Caco-2 (cell line): ENCODE measurements at regions not wholly inside any gene's neighbourhood (a gene's known extent, or its start where the extent isn't known, plus 50 kb on each side); places are given as distances from the start of the nearest gene placed in this dataset.

Experiments used
- BruUV-seq: library from RNA; stranded (reverse); fragments of 400-500 nt; replicated peaks from 2 replicates; lab custom pipeline; 2021; lab: Mats Ljungman, UMichigan
- CTCF ChIA-PET: fragments of 300-600 bp; sonication (Branson Sonifier 250); formaldehyde crosslinking; loops from one replicate; lab custom pipeline; 2022; ENCODE audit warnings: antibody characterized with exemption; lab: Charles Lee
- POLR2A ChIA-PET: fragments of 300-600 bp; sonication (Branson Sonifier 250); formaldehyde crosslinking; loops from one replicate; lab custom pipeline; 2022; ENCODE audit warnings: antibody characterized with exemption; lab: Charles Lee
- DNase-seq, 2 experiments: peaks; one replicate each; pipeline versions ENCODE4 v3.0.0 to v3.0.0-alpha.2; 2020 to 2022
- H3K27me3 ChIP-seq: replicated peaks from 2 replicates; pipeline ENCODE4 v1.6.0; 2011; ENCODE audit warnings: low read length; ENCODE audit not compliant: control insufficient read depth, insufficient read depth
- H3K36me3 ChIP-seq: 2 replicates; pipeline ENCODE4 v1.5.1; 2011; ENCODE audit warnings: low read length; ENCODE audit not compliant: control insufficient read depth, insufficient read depth
- H3K4me1 ChIP-seq: fragments of 250-450 bp; sonication (Bioruptor Pico); 2 replicates; pipeline ENCODE4 v1.5.1; 2020; ENCODE audit warnings: mild to moderate bottlenecking
- H3K4me3 ChIP-seq: 2 replicates; pipeline ENCODE4 v1.5.1; 2011; ENCODE audit warnings: low read depth, mild to moderate bottlenecking, control low read depth, low read length
- H3K9me3 ChIP-seq: fragments of 250-450 bp; sonication (Bioruptor Pico); 2 replicates; pipeline ENCODE4 v1.5.1; 2020; ENCODE audit warnings: mild to moderate bottlenecking, moderate library complexity
- H3K27ac Mint-ChIP-seq: one replicate; pipeline ENCODE4 v1.8.0; 2022; ENCODE audit warnings: mixed read lengths; ENCODE audit not compliant: unreplicated experiment
- H3K27me3 Mint-ChIP-seq: one replicate; pipeline ENCODE4 v1.8.0; 2022; ENCODE audit warnings: mixed read lengths; ENCODE audit not compliant: insufficient read depth, unreplicated experiment
- H3K36me3 Mint-ChIP-seq: one replicate; pipeline ENCODE4 v1.8.0; 2022; ENCODE audit warnings: mild to moderate bottlenecking, mixed read lengths; ENCODE audit not compliant: insufficient read depth, unreplicated experiment
- H3K4me1 Mint-ChIP-seq: one replicate; pipeline ENCODE4 v1.8.0; 2022; ENCODE audit warnings: low read depth, mixed read lengths; ENCODE audit not compliant: unreplicated experiment
- H3K4me3 Mint-ChIP-seq: one replicate; pipeline ENCODE4 v1.8.0; 2022; ENCODE audit warnings: mild to moderate bottlenecking, moderate library complexity, mixed read lengths; ENCODE audit not compliant: unreplicated experiment
- H3K9me3 Mint-ChIP-seq: one replicate; pipeline ENCODE4 v1.8.0; 2022; ENCODE audit warnings: mixed read lengths; ENCODE audit not compliant: unreplicated experiment
- CTCF ChIP-seq, 2 experiments: fragments of 200-600 bp in 1 of 2; IDR thresholded peaks; 1 replicate in 1 of 2; 2 replicates in 1 of 2; pipeline versions ENCODE4 v1.5.1 to v1.8.0; 2011 to 2022; ENCODE audit warnings: antibody characterized with exemption in 1 of 2, control low read depth in 1 of 2, inconsistent platforms in 1 of 2, low read depth in 1 of 2, low read length in 1 of 2, mild to moderate bottlenecking in 1 of 2, moderate library complexity in 1 of 2; ENCODE audit not compliant: insufficient read depth in 1 of 2, severe bottlenecking in 1 of 2, unreplicated experiment in 1 of 2
- intact Hi-C: fragments of 100-400 bp; cut with micrococcal nuclease; formaldehyde crosslinking; loops from one replicate; pipeline ENCODE4 v1.10.0; 2022; ENCODE audit not compliant: unreplicated experiment

GRCh38 chrX:129116676-129117470, 406.4 kb downstream of the SMARCA1 start:
- no TSS peak for BruUV-seq
- no peak for DNase-seq
- intact Hi-C loops: loop anchor here (5.0 to 10.0 kb wide), 3 partner anchors 102 to 1012 kb away; no protein-coding TSS in a partner anchor
- Histone ChIP-seq H3K36me3 (no peaks in the 10 kb centered on the region), H3K4me1 (no peaks in the 10 kb centered on the region), H3K27me3 (no peaks in the 10 kb centered on the region), H3K4me3 (no peak overlapping the region), H3K9me3 (no peaks in the 10 kb centered on the region)
- H3K27ac Mint-ChIP-seq: no peak overlapping the region
- POLR2A ChIA-PET: no interaction called here
- H3K27me3 Mint-ChIP-seq: no peaks in the 10 kb centered on the region
- H3K4me3 Mint-ChIP-seq: no peak overlapping the region
- CTCF ChIA-PET: interaction anchor here (0.6 kb wide), 1 partner anchor 474 kb away, joined by 10 read pairs; no protein-coding TSS in a partner anchor
- H3K9me3 Mint-ChIP-seq: no peaks in the 10 kb centered on the region
- H3K4me1 Mint-ChIP-seq: no peaks in the 10 kb centered on the region
- TF ChIP-seq CTCF (IDR thresholded peaks at IDR 0.05; ENCODE audit: insufficient read depth in 1 of 2, low read depth in 1 of 2, low read length in 1 of 2, severe bottlenecking in 1 of 2, unreplicated experiment in 1 of 2): peak in 1 of 2 experiments; percentile 3
- H3K36me3 Mint-ChIP-seq: no peaks in the 10 kb centered on the region

- Histone ChIP-seq H3K4me3 (no peak overlapping the region), H3K4me1 (no peaks in the 10 kb centered on the region), H3K36me3 (no peaks in the 10 kb centered on the region), H3K27me3 (no peaks in the 10 kb centered on the region), H3K9me3 (no peaks in the 10 kb centered on the region)
- ChIA-PET POLR2A (no interaction called here), CTCF (no interaction called here)
- H3K4me3 Mint-ChIP-seq: no peak overlapping the region
- H3K36me3 Mint-ChIP-seq: no peaks in the 10 kb centered on the region
- no TSS peak for BruUV-seq
- DNase-seq: no peak
- H3K27me3 Mint-ChIP-seq: no peaks in the 10 kb centered on the region
- no peaks in the 10 kb centered on the region for H3K9me3 Mint-ChIP-seq
- intact Hi-C loops: loop anchor here (5.0 to 10.0 kb wide), 3 partner anchors 101 to 1011 kb away; no protein-coding TSS in a partner anchor
- H3K4me1 Mint-ChIP-seq: no peaks in the 10 kb centered on the region
- H3K27ac Mint-ChIP-seq: no peak overlapping the region
- no peak for TF ChIP-seq CTCF (IDR thresholded peaks at IDR 0.05; ENCODE audit: insufficient read depth in 1 of 2, low read depth in 1 of 2, low read length in 1 of 2, severe bottlenecking in 1 of 2, unreplicated experiment in 1 of 2)
Measured at GRCh38 chrX:129115935-129116334, 407.4 kb downstream of the SMARCA1 start.

GRCh38 chrX:129115104-129115503, 408.2 kb downstream of the SMARCA1 start:
- H3K36me3 ChIP-seq: no peaks in the 10 kb centered on the region
- H3K4me1 ChIP-seq: no peaks in the 10 kb centered on the region
- H3K9me3 ChIP-seq: no peaks in the 10 kb centered on the region
- no peak overlapping the region for H3K4me3 ChIP-seq
- TF ChIP-seq CTCF (IDR thresholded peaks at IDR 0.05; ENCODE audit: insufficient read depth in 1 of 2, low read depth in 1 of 2, low read length in 1 of 2, severe bottlenecking in 1 of 2, unreplicated experiment in 1 of 2): no peak
- Mint-ChIP-seq H3K27me3 (no peaks in the 10 kb centered on the region), H3K4me3 (no peak overlapping the region), H3K27ac (no peak overlapping the region), H3K9me3 (no peaks in the 10 kb centered on the region), H3K4me1 (no peaks in the 10 kb centered on the region), H3K36me3 (no peaks in the 10 kb centered on the region)
- DNase-seq: peak; percentile 50 to 62
- intact Hi-C loops: loop anchor here (5.0 to 10.0 kb wide), 3 partner anchors 100 to 1010 kb away; no protein-coding TSS in a partner anchor
- no peaks in the 10 kb centered on the region for H3K27me3 ChIP-seq
- ChIA-PET CTCF (interaction anchor here (0.6 to 0.8 kb wide), 3 partner anchors 9 to 38 kb away, joined by 3 read pairs; no protein-coding TSS in a partner anchor), POLR2A (no interaction called here)
- no TSS peak for BruUV-seq
